ENCODE measurements at regions not wholly inside any gene's neighbourhood (a gene's known extent, or its start where the extent isn't known, plus 50 kb on each side); places are given as distances from the start of the nearest gene placed in this dataset.

DNA sequence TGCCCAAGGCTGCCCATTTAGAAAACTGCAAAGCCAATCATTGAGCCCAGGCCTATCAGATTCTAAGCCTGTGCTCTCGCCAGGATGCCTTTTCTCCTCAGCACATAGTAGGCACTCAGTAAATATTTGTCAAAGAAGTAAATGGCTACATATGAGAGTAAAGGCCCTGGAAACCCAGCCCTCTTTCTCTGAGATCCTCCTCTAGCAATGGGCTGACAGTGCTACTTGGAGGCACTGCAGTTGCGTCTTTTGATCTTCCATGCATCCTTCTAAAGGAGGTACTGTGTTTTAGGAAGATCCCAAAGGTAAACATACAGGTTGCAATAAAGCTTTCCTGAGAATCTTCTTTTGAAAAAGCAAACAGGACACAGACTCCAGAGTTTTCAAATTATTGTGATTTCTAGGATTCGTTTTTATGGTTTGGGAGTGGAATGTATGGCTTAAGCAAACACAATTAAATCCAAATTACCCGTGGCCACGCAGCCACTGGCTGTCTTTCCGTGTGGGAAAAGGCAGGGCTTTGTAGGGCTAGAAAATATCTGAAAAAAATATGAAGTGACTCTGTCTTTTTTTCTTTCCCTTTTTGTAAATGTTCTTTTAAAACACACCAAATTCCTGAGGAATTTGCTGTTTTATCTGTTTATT is 151.3 kb upstream of the BMPER start:
- H3K27me3 Mint-ChIP-seq (ENCODE audit: unreplicated experiment) = no peaks in the 10 kb centered on the region

DNA sequence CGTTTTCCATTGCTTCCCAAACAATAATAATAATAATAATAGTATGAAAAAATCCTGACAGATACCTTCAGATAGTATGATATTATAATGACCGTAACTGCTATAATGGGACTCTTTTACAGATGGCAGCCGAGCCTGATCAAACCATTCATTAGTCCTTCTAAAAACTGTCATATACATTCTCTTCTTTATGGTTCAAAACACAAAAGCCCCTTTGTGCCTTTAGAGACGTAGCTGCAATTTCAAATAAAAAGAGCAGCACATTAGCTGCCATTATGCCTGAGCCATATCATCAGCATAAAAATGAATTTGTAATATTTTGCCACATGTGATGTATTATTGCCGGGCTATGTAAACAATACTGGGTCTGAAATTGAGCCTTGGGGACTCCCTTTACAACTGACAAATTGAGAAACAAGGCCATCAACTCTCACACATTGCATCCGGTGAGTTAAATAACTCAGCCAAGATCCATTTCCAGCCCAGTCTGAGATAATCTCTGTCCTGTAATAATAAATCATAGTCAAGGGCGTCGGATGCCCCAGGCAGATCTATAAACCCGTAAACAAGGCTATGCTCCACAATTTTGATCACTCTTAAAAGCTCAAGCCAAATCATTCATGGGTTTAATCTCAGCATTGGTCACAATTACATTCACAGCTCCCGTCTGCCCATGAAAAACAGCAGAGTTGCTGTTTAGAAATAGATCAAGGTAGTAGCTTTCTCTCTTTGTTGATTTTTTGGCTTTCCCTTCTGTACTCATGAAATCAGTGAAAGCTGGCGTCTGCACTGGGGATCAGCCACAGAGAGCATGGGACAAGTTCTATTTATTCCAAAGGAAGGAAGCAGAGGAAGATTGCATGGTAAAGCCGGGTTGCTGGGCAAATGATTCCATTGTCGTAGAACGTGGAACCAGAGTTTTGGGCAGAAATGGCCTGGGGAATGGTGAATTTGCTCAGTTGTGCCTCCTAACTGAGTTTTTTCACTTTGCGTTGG is 150.1 kb upstream of the BMPER start:
- H3K27ac Mint-ChIP-seq (ENCODE audit: unreplicated experiment) = no peak overlapping the region
- TF ChIP-seq, protein P1, sequence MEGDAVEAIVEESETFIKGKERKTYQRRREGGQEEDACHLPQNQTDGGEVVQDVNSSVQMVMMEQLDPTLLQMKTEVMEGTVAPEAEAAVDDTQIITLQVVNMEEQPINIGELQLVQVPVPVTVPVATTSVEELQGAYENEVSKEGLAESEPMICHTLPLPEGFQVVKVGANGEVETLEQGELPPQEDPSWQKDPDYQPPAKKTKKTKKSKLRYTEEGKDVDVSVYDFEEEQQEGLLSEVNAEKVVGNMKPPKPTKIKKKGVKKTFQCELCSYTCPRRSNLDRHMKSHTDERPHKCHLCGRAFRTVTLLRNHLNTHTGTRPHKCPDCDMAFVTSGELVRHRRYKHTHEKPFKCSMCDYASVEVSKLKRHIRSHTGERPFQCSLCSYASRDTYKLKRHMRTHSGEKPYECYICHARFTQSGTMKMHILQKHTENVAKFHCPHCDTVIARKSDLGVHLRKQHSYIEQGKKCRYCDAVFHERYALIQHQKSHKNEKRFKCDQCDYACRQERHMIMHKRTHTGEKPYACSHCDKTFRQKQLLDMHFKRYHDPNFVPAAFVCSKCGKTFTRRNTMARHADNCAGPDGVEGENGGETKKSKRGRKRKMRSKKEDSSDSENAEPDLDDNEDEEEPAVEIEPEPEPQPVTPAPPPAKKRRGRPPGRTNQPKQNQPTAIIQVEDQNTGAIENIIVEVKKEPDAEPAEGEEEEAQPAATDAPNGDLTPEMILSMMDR (IDR thresholded peaks at IDR 0.05) = no peak
- no peak for DNase-seq (ENCODE audit: extremely low spot score, unreplicated experiment)
- no peak overlapping the region for H3K4me3 Mint-ChIP-seq (ENCODE audit: unreplicated experiment)
- no peaks in the 10 kb centered on the region for H3K36me3 Mint-ChIP-seq (ENCODE audit: unreplicated experiment)
- no peaks in the 10 kb centered on the region for H3K27me3 Mint-ChIP-seq (ENCODE audit: unreplicated experiment)
- H3K9me3 Mint-ChIP-seq (ENCODE audit: unreplicated experiment) = no peaks in the 10 kb centered on the region
- peaks cover 7% of the 10 kb centered on the region for H3K4me1 Mint-ChIP-seq (ENCODE audit: unreplicated experiment)

More for the DNA sequence above, 151.3 kb upstream of the BMPER start:
- no peaks in the 10 kb centered on the region for H3K9me3 Mint-ChIP-seq (ENCODE audit: unreplicated experiment)
- no peaks in the 10 kb centered on the region for H3K36me3 Mint-ChIP-seq (ENCODE audit: unreplicated experiment)
- TF ChIP-seq, protein P1 (IDR thresholded peaks at IDR 0.05) = no peak
- H3K27ac Mint-ChIP-seq (ENCODE audit: unreplicated experiment) = no peak overlapping the region
- peaks cover 7% of the 10 kb centered on the region for H3K4me1 Mint-ChIP-seq (ENCODE audit: unreplicated experiment)
- DNase-seq (ENCODE audit: extremely low spot score, unreplicated experiment) = no peak
- no peak overlapping the region for H3K4me3 Mint-ChIP-seq (ENCODE audit: unreplicated experiment)

DNA sequence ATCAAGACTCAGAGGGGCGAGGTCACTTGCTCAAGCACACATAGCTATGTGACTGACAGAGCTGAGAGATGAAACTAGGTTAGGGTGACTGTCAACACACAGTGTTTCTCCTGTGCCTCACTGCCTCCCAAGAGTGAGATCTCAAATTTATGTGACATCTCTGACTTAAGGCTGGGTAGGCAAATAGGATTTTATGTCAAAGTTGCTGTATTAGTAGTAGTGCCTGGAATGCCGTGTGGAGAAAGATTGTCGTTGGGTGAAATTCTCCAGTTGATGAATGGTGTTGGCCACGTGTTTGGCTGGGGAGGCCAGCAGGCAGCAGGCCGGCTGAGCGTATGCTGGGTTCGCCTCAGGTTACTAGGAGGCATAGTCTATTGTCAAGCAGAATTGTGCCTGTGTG is 148.3 kb upstream of the BMPER start:
- DNase-seq (ENCODE audit: extremely low spot score, unreplicated experiment) = no peak
- H3K36me3 Mint-ChIP-seq (ENCODE audit: unreplicated experiment) = no peaks in the 10 kb centered on the region
- TF ChIP-seq, protein P1 (IDR thresholded peaks at IDR 0.05) = no peak
- H3K4me1 Mint-ChIP-seq (ENCODE audit: unreplicated experiment) = peaks cover 7% of the 10 kb centered on the region
- H3K9me3 Mint-ChIP-seq (ENCODE audit: unreplicated experiment) = no peaks in the 10 kb centered on the region
- H3K27ac Mint-ChIP-seq (ENCODE audit: unreplicated experiment) = no peak overlapping the region
- no peaks in the 10 kb centered on the region for H3K27me3 Mint-ChIP-seq (ENCODE audit: unreplicated experiment)
- no peak overlapping the region for H3K4me3 Mint-ChIP-seq (ENCODE audit: unreplicated experiment)

DNA sequence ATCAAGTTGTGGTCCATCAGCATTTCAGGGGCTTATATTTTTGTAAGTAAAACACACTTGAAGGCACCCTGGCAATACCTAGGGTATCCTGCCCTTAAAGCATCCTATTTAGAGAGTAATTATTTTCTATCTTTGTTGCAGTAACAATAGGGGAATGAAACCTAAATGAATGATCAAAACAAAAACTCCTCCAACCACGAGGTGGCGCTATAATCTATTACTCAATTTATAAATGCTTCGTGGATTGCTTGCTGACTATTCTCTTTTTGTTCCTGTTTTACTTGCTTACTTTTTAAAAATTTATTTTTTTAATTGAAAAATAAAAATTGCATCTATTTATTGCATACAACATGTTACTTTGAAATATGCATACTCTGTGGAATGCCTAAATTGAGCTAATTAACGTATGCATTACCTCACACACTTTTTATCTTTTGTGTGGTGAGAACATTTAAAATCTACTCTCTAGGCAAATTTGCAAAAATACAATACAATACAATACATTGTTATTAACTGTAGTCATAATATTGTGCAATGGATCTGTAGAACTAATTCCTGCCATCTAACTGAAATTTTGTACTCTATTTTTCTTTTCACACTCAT is 147.7 kb upstream of the BMPER start:
- no peak overlapping the region for H3K4me3 Mint-ChIP-seq (ENCODE audit: unreplicated experiment)
- TF ChIP-seq, protein P1 (IDR thresholded peaks at IDR 0.05) = peak; percentile 75
- H3K27ac Mint-ChIP-seq (ENCODE audit: unreplicated experiment) = no peak overlapping the region
- H3K9me3 Mint-ChIP-seq (ENCODE audit: unreplicated experiment) = no peaks in the 10 kb centered on the region
- no peak for DNase-seq (ENCODE audit: extremely low spot score, unreplicated experiment)
- no peaks in the 10 kb centered on the region for H3K36me3 Mint-ChIP-seq (ENCODE audit: unreplicated experiment)
- peaks cover 7% of the 10 kb centered on the region for H3K4me1 Mint-ChIP-seq (ENCODE audit: unreplicated experiment)
- H3K27me3 Mint-ChIP-seq (ENCODE audit: unreplicated experiment) = no peaks in the 10 kb centered on the region

DNA sequence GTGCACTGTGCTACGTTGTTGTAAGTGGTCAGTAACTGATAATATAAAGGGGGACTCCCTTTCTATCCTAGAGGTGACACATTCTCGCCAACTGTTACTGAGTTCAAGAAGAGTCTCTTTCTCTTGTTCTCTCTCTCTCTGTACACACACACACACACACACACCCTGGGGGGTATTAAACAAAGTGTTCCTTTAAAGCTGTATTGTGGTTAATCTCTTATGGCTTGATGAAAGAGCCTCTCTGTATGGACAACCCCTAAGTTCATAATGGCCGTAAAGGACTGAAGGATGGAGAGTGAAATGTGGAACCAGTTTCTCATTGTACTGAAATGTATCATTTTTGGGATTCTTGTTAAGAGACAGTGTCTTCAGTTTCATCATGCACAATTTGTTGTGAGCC is 145.2 kb upstream of the BMPER start:
- TF ChIP-seq, protein P1 (IDR thresholded peaks at IDR 0.05) = no peak
- DNase-seq (ENCODE audit: extremely low spot score, unreplicated experiment) = no peak
- Mint-ChIP-seq H3K9me3 (ENCODE audit: unreplicated experiment) (no peaks in the 10 kb centered on the region), H3K27ac (ENCODE audit: unreplicated experiment) (no peak overlapping the region), H3K4me3 (ENCODE audit: unreplicated experiment) (no peak overlapping the region), H3K27me3 (ENCODE audit: unreplicated experiment) (no peaks in the 10 kb centered on the region), H3K36me3 (ENCODE audit: unreplicated experiment) (no peaks in the 10 kb centered on the region), H3K4me1 (ENCODE audit: unreplicated experiment) (no peaks in the 10 kb centered on the region)
